ENCODE measurements at regions not wholly inside any gene's neighbourhood (a gene's known extent, or its start where the extent isn't known, plus 50 kb on each side); places are given as distances from the start of the nearest gene placed in this dataset.
"Not testable (repeated sequence)": the region's sequence is repeated elsewhere in the genome, so short reads cannot be mapped to it uniquely, and the experiment has no call there.

DNA sequence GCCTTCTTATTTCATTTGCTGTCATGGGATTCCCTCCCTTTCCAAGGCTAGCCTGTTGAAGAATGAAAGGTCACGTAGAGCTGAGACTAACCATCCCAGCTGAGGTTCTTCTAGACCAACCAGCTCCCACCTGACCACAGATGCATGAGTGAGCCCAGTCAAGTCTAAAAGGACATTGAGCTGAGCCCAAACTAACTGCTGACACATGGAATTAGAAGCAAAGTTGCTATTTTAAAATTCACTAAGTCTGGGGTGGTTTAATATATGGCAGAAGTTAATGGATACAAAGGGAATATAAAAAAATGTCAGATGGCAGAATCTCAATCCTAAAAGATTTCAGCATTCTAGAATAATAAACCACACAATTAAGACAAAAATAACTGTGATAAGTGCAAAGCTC, 118.9 kb upstream of the RASGEF1B start:
- H3K36me3 ChIP-seq: no peaks in the 10 kb centered on the region
- H3K4me1 ChIP-seq: no peaks in the 10 kb centered on the region
- peaks cover under 1% of the 10 kb centered on the region; the same call in 1 of the 2 replicates for H3K27me3 ChIP-seq
- no peak for DNase-seq
- no peak overlapping the region for H3K27ac ChIP-seq
- no peaks in the 10 kb centered on the region for H3K9me3 ChIP-seq (replicated peaks)
- H3K4me3 ChIP-seq: no peak overlapping the region

DNA sequence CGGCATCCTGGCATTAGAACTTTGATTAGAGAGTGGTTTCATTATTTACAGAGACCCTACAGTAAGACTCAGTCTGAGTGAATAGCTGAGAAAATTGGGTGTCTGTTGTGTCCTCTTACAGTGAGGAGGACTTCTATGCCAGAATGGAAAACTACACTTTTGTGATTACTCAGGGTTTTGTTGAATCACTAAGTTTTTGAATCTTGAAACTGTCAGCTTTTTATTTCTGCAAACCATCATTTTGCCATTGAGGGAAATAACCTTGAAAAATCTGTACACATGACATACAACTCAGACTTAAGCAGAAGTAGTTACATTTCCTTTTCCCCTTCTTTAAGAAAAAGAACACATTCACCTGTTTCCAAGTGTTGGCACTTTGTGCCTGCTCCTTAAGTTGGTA, 117.6 kb upstream of the RASGEF1B start:
- no peaks in the 10 kb centered on the region for H3K9me3 ChIP-seq (replicated peaks)
- H3K4me1 ChIP-seq: no peaks in the 10 kb centered on the region
- no peak overlapping the region for H3K4me3 ChIP-seq
- peaks cover 4% of the 10 kb centered on the region; the same call in 1 of the 2 replicates for H3K27me3 ChIP-seq
- H3K36me3 ChIP-seq: no peaks in the 10 kb centered on the region
- no peak overlapping the region for H3K27ac ChIP-seq
- DNase-seq: no peak

DNA sequence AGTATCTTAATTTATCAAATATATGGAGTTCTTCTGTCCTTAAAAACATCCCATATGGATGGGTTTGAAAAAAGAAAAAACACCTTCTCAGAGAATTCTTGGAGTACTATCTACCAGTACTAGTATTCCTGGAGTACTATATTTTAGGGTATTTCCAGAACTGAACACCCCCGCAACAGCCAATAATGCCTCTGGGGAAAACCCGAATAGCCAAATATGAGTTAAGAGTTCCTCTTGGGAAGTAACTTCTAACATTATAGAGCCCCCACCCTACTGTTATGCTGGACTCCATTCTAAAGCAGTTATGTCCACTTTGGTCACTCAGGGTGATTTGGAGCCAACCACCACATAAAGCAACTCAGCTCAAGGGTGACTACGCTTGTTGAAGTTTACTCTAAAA, 115.0 kb upstream of the RASGEF1B start:
- DNase-seq: no peak
- Histone ChIP-seq H3K27ac (no peak overlapping the region), H3K36me3 (no peaks in the 10 kb centered on the region), H3K9me3 (replicated peaks) (no peaks in the 10 kb centered on the region), H3K4me1 (no peaks in the 10 kb centered on the region), H3K4me3 (no peak overlapping the region), H3K27me3 (peaks cover 4% of the 10 kb centered on the region)

DNA sequence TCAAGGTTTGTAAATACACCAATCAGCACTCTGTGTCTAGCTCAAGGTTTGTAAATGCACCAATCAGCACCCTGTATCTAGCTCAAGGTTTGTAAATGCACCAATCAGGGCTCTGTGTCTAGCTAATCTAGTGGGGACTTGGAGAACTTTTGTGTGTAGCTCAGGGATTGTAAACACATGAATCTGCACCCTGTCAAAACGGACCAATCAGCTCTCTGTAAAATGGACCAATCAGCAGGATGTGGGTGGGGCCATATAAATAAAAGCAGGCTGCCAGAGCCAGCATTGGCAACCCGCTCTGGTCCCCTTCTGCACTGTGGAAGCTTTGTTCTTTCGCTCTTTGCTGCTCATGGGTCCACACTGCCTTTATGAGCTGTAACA, 109.3 kb upstream of the RASGEF1B start:
- H3K4me1 ChIP-seq; H3K36me3 ChIP-seq; H3K4me3 ChIP-seq; H3K27me3 ChIP-seq; DNase-seq; H3K27ac ChIP-seq; H3K9me3 ChIP-seq (replicated peaks): not testable (repeated sequence)

DNA sequence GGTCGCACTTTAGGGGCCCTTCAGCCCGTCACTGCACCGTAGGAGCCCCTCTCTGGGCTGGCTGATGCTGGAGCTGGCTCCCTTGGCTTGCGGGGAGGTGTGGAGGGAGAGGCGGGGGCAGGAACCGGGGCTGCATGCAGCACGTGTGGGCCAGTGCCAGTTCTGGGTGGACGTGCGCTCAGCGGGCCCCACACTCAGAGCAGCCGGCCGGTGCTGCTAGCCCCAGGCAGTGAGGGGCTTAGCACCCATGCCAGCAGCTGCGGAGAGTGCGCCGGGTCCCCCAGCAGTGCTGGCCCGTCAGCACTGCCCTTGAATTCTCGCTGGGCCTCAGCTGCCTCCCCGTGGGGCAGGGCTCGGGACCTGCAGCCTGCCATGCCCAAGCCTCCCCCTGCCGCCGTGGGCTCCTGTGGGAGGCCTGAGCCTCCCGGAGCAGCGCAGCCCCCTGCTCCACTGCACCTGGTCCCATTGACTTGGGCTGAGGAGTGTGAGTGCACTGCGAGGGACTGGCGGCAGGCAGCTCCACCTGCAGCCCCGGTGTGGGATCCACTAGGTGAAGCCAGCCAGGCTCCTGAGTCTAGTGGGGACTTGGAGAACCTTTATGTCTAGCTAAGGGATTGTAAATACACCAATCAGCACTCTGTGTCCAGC, 108.8 kb upstream of the RASGEF1B start:
- Histone ChIP-seq H3K36me3 (no peaks in the 10 kb centered on the region), H3K4me1 (no peaks in the 10 kb centered on the region), H3K9me3 (replicated peaks) (no peaks in the 10 kb centered on the region), H3K4me3 (no peak overlapping the region), H3K27me3 (peaks cover 4% of the 10 kb centered on the region), H3K27ac (no peak overlapping the region)
- no peak for DNase-seq

DNA sequence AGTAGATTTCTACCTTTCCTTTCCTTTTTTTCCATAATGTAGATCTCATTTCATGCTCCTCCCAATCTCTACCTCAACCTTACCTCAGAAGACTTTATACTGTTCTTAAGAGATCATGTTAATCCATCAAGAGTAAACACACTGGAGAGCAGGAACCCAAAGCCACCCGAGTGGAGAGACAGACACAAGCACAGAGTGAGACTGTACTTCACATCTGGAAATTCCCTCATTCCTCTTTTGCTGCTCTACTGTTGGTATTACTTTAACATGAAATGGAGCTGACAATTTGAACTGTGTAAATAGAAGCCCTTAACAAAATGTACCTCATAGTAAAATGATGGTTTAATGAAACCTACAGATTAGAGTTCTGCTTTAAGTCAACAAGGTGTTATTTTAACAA, 105.7 kb upstream of the RASGEF1B start:
- DNase-seq: no peak
- no peaks in the 10 kb centered on the region for H3K4me1 ChIP-seq
- no peak overlapping the region for H3K4me3 ChIP-seq
- peaks cover 2% of the 10 kb centered on the region for H3K27me3 ChIP-seq
- no peaks in the 10 kb centered on the region for H3K36me3 ChIP-seq
- no peaks in the 10 kb centered on the region for H3K9me3 ChIP-seq (replicated peaks)
- H3K27ac ChIP-seq: no peak overlapping the region

DNA sequence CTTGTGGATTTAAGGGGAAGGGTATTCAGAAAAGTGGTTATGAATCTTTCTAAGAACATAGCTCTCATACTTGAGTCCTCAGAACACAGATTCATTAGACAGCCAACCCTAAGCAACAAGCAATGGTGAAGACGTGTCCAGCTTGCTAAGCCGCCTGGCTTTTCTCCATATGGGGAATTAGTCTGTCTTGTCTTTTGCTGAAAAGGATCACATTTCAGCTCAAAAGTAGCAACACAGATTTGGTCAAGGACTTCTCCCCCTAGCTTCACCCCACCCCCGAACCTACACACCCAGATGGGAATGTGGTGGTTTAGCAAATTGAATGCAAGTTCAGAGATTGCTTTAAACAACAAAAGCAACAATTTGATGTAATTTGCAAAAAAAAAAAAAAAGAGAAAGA, 103.3 kb upstream of the RASGEF1B start:
- DNase-seq: no peak
- H3K4me1 ChIP-seq: no peaks in the 10 kb centered on the region

DNA sequence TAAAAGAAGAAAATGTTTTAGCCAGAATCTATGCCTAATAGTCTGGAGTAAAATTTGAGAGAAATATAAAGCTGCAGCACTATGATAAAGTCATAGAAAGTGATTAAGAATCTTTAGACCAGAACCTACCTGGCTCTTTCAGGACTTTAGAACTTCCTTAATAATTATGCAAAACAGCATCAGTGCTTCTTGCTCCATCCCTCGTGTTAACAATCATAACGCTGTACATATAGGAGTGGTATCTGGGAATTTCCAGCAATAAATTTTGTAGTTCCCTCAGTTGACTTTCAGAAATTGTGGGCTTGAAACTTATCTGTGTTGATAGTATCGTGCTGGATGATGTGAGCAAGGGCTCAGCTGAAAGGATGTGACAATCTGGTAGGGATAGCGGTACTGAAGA, 102.1 kb upstream of the RASGEF1B start:
- Histone ChIP-seq H3K4me1 (no peaks in the 10 kb centered on the region), H3K27ac (no peak overlapping the region), H3K4me3 (no peak overlapping the region), H3K27me3 (peaks cover 2% of the 10 kb centered on the region; the same call in 1 of the 2 replicates), H3K36me3 (no peaks in the 10 kb centered on the region), H3K9me3 (replicated peaks) (no peaks in the 10 kb centered on the region)
- no peak for DNase-seq

More for the DNA sequence above, 103.3 kb upstream of the RASGEF1B start:
- Histone ChIP-seq H3K27me3 (peaks cover 2% of the 10 kb centered on the region; the same call in 1 of the 2 replicates), H3K9me3 (replicated peaks) (no peaks in the 10 kb centered on the region), H3K27ac (no peak overlapping the region), H3K36me3 (no peaks in the 10 kb centered on the region), H3K4me3 (no peak overlapping the region)

DNA sequence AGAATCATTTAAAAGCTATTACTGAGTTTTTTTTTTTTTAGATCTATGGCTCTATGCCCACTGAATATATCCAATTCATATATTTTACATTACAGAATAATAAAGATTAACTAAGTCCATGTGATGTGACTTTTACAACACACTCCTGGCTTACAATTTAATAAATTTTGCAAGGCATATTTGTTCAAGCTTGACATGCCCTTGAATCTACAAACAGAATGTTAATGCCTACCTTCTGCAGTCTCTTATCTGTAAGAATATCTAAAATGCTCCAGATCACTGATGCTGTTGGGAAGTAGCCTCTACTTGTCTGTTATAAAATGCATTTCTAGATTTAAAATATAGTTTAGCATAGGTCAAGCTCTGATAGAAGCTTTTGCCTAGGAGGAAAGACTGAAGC, 100.7 kb upstream of the RASGEF1B start:
- peaks cover 2% of the 10 kb centered on the region; the same call in 1 of the 2 replicates for H3K27me3 ChIP-seq
- no peak for DNase-seq
- H3K4me3 ChIP-seq: no peak overlapping the region
- H3K4me1 ChIP-seq: no peaks in the 10 kb centered on the region
- no peaks in the 10 kb centered on the region for H3K9me3 ChIP-seq (replicated peaks)
- no peaks in the 10 kb centered on the region for H3K36me3 ChIP-seq
- H3K27ac ChIP-seq: no peak overlapping the region

DNA sequence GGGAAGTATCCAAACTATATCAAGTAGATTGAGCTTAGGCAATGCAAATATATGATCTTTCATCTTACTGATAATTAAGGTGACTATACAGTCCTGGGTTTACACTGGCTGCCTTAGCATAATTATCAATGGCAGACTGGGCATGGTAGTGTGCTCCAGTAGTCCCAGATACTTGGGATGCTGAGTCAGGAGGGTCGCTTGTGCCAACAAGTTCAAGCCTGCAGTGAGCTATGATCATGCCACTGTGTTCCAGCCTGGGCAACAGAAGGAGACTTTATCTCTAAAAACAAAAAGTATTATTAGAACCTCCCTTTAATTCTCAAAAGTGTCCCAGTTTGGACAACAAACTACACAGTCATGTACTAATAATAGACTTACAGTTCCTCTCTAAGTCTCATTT, 99.4 kb upstream of the RASGEF1B start:
- H3K27ac ChIP-seq: no peak overlapping the region
- no peaks in the 10 kb centered on the region for H3K9me3 ChIP-seq (replicated peaks)
- H3K36me3 ChIP-seq: no peaks in the 10 kb centered on the region
- no peak overlapping the region for H3K4me3 ChIP-seq
- no peaks in the 10 kb centered on the region for H3K27me3 ChIP-seq
- no peak for DNase-seq
- no peaks in the 10 kb centered on the region for H3K4me1 ChIP-seq

DNA sequence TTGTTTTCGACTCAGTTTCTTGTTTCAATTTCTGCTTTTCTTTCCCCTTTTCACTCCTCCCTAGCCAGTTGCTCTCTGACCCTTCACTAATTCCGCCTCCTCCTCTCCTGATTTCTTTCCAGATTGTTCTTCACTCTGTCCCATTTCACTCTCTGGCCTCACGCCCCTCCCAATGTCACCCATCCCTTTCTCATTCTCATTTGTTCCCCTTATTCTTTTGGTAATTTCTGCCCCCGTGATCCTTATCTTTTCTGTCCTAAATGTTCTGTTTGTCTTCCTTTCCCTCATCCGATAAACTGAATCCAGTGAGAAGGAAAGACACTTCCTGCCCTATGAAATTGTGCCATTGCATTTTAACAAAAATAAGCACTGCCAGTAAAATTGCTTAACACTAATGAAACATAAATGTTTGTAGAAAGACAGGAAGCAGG, 94.5 kb upstream of the RASGEF1B start:
- Histone ChIP-seq H3K27ac (no peak overlapping the region), H3K36me3 (no peaks in the 10 kb centered on the region), H3K27me3 (no peaks in the 10 kb centered on the region), H3K9me3 (replicated peaks) (no peaks in the 10 kb centered on the region), H3K4me1 (no peaks in the 10 kb centered on the region), H3K4me3 (no peak overlapping the region)
- DNase-seq: no peak

DNA sequence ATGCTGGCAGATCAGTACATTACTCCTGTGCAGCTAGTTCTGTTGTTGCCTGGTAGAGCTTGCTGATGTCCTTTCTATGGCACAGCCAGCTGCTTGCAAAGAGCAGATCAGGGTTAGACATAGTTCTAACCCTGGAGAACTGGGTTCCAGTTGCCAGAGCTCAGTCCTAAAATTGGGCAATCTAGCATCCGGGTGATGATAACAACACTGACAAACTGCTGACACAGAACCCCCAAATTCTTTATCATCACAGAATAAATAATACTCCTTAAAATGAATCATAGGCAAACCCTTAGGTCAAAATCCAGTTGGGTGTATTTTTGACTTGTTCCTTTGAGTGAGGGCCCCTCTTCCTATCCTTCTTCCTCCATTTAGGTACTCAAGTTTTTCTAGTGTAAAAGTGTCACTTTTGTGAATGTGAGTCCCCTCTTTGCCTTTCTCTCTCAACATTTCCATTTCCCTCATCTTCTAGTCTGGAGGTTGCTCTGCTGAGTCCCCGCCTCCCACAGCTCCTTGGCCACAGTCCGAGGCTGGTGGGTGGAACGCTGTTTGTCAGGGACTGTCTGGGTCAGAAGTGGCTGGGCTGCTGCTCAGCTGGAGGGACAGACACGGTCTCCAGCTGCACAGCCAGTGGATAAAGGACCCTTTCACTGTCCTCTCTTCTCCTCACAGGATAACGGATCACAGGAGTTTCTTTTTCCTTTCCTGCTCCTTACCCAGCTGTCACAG, 93.6 kb upstream of the RASGEF1B start:
- DNase-seq: no peak
- no peak overlapping the region for H3K4me3 ChIP-seq
- H3K9me3 ChIP-seq (replicated peaks): no peaks in the 10 kb centered on the region
- no peaks in the 10 kb centered on the region for H3K36me3 ChIP-seq
- H3K27me3 ChIP-seq: no peaks in the 10 kb centered on the region
- no peaks in the 10 kb centered on the region for H3K4me1 ChIP-seq
- H3K27ac ChIP-seq: no peak overlapping the region

DNA sequence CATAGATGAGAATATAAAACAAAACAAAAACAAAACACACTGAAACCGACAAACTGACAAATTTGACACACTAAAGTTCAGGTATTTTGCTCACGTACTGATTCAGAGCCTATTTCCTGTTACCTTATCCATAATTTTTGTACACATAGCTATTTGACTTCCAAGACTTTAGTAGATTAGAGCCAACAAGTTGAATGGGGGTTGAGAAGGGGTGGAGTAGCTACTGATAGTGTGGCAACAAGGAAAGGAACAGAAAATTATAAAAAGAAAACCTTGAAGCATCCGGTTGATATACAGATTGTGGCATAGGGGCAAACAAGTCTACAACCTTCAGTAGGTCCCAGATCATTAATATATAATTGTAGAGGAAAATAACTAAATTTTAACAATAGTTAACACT, 92.3 kb upstream of the RASGEF1B start:
- no peak overlapping the region for H3K4me3 ChIP-seq

DNA sequence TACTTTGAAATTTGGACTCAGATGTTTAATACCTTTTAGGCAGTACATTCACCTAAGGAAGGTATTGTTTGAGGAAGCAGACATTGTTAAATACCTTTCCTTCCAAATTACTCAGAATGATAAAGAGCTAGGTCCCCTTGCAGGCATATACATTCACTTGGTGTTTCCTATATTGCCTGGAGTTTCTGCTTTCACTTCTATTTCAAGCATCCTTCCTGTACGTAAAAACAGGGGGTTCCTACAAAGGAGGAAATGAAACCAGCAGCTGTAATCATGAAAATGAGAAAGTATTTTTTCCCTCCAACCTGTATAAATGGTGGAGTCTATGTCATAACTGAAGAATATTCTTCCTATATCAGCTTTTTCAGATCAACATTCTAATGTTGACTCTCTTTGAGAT, 90.4 kb upstream of the RASGEF1B start:
- H3K9me3 ChIP-seq (replicated peaks): no peaks in the 10 kb centered on the region
- no peak overlapping the region for H3K27ac ChIP-seq
- no peaks in the 10 kb centered on the region for H3K27me3 ChIP-seq
- H3K4me3 ChIP-seq: no peak overlapping the region
- no peaks in the 10 kb centered on the region for H3K36me3 ChIP-seq
- H3K4me1 ChIP-seq: no peaks in the 10 kb centered on the region
- DNase-seq: no peak

More for the DNA sequence above, 92.3 kb upstream of the RASGEF1B start:
- Histone ChIP-seq H3K9me3 (replicated peaks) (no peaks in the 10 kb centered on the region), H3K27ac (no peak overlapping the region), H3K4me1 (no peaks in the 10 kb centered on the region), H3K36me3 (no peaks in the 10 kb centered on the region), H3K27me3 (no peaks in the 10 kb centered on the region)
- no peak for DNase-seq

DNA sequence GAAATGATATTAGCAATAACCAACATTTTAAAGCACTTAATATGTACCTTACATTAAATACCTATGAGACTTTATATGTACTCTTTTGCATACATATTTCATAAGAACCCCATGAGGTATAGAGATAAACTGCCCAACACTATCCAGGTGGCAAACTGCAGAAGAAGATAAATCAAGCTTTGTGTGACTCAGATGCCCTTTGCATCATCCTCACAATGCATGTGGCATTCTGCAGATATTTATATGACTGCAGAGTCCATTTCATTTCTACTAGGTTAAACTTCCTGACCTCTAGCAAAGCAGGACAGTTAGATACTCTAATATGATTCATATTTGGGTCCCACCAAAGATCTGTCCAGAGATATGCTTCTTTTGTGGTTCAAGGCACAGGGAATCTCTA, 85.6 kb upstream of the RASGEF1B start:
- Histone ChIP-seq H3K9me3 (replicated peaks) (no peaks in the 10 kb centered on the region), H3K27me3 (no peaks in the 10 kb centered on the region; the same call in 1 of the 2 replicates), H3K36me3 (no peaks in the 10 kb centered on the region), H3K4me3 (no peak overlapping the region), H3K4me1 (no peaks in the 10 kb centered on the region), H3K27ac (no peak overlapping the region)
- no peak for DNase-seq

DNA sequence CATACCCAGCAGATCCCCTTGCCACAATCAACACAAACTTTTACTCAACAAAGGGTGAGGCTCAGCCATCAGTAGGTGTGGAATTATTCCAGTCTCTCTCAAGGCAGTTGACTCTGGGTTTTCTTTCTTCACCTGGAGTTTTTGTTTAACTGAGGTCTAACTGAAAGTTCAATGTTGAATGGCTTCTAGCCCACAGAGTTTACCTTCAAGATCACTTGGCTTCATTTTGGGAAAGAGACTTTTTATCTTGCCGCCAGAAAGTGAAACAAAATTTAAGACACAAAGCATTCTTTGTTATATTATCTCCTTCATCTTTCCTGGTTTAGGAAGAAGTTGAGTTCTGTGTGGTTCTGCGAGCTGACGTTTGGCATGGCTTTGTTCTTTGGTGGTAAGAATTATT, 83.8 kb upstream of the RASGEF1B start:
- H3K9me3 ChIP-seq (replicated peaks): no peaks in the 10 kb centered on the region
- no peak overlapping the region for H3K27ac ChIP-seq
- H3K36me3 ChIP-seq: no peaks in the 10 kb centered on the region
- H3K4me3 ChIP-seq: no peak overlapping the region
- DNase-seq: no peak
- no peaks in the 10 kb centered on the region for H3K4me1 ChIP-seq
- peaks cover 2% of the 10 kb centered on the region; the same call in 1 of the 2 replicates for H3K27me3 ChIP-seq
